Thyroid gland (tissue), 4 donors: ENCODE measurements at regions not wholly inside any gene's neighbourhood (a gene's known extent, or its start where the extent isn't known, plus 50 kb on each side); places are given as distances from the start of the nearest gene placed in this dataset.

Experiments
- CTCF ChIP-seq, 6 experiments: fragments of 200-600 bp in 3 of 6; fragments of 450-650 bp in 3 of 6; sonication (generic) in 3 of 6; IDR thresholded peaks; one replicate each; pipeline ENCODE4 v1.5.1; 2016 to 2019; ENCODE audit warnings: antibody characterized with exemption in 6 of 6, mild to moderate bottlenecking in 2 of 6, inconsistent platforms in 1 of 6, moderate library complexity in 1 of 6
- POLR2A ChIP-seq, 2 donors: fragments of 450-650 bp; IDR thresholded peaks; one replicate each; pipeline ENCODE4 v1.6.1; 2017; ENCODE audit warnings: antibody characterized with exemption in 2 of 2, mild to moderate bottlenecking in 2 of 2, moderate library complexity in 1 of 2

- TF ChIP-seq POLR2A (IDR thresholded peaks at IDR 0.05), result no peak
- no peak for TF ChIP-seq CTCF (IDR thresholded peaks at IDR 0.05)
These were observed 104.9 kb downstream of the AQP9 start for GRCh38 chr15:58243070-58243469.
